Skeletal muscle cell (primary cell): ENCODE measurements at regions not wholly inside any gene's neighbourhood (a gene's known extent, or its start where the extent isn't known, plus 50 kb on each side); places are given as distances from the start of the nearest gene placed in this dataset.

ENCODE experiments used
- DNase-seq: peaks from one replicate; pipeline ENCODE4 v3.0.0-alpha.2; 2010; ENCODE audit warnings: low read depth
- H3K4me3 ChIP-seq: 2 replicates; pipeline ENCODE4 v1.5.1; 2011; ENCODE audit warnings: low read depth, mild to moderate bottlenecking, control low read depth, low read length, moderate library complexity

GRCh38 chr3:30195352-30195751 lies 411.0 kb upstream of the TGFBR2 start:
- no peak overlapping the region for H3K4me3 ChIP-seq
- no peak for DNase-seq

- DNase-seq, result peak; percentile 41
- no peak overlapping the region for H3K4me3 ChIP-seq
Observed at GRCh38 chr3:30198162-30198561, 408.2 kb upstream of the TGFBR2 start.

- peak; percentile 16 for DNase-seq
Observed at GRCh38 chr3:30199096-30199759, 407.2 kb upstream of the TGFBR2 start.

GRCh38 chr3:30199855-30200254 lies 406.5 kb upstream of the TGFBR2 start:
- peak; percentile 54 for DNase-seq
- no peak overlapping the region for H3K4me3 ChIP-seq

More at GRCh38 chr3:30199096-30199759, 407.2 kb upstream of the TGFBR2 start:
- no peak overlapping the region for H3K4me3 ChIP-seq

GRCh38 chr3:30201715-30202114 lies 404.7 kb upstream of the TGFBR2 start:
- no peak for DNase-seq
- no peak overlapping the region for H3K4me3 ChIP-seq

- no peak overlapping the region for H3K4me3 ChIP-seq
- DNase-seq, result no peak
Observed at GRCh38 chr3:30203301-30203700, 403.1 kb upstream of the TGFBR2 start.

- DNase-seq, result no peak
- no peak overlapping the region for H3K4me3 ChIP-seq
Observed at GRCh38 chr3:30204126-30204525, 402.3 kb upstream of the TGFBR2 start.

- H3K4me3 ChIP-seq, result no peak overlapping the region
- DNase-seq, result no peak
Observed at GRCh38 chr3:30206051-30206450, 400.4 kb upstream of the TGFBR2 start.

GRCh38 chr3:30221619-30222018 lies 384.8 kb upstream of the TGFBR2 start:
- no peak overlapping the region for H3K4me3 ChIP-seq
- no peak for DNase-seq

- H3K4me3 ChIP-seq, result no peak overlapping the region
- no peak for DNase-seq
Observed at GRCh38 chr3:30222441-30222840, 384.0 kb upstream of the TGFBR2 start.

- no peak for DNase-seq
- no peak overlapping the region for H3K4me3 ChIP-seq
Observed at GRCh38 chr3:30225021-30225420, 381.4 kb upstream of the TGFBR2 start.

GRCh38 chr3:30226601-30227151 lies 379.7 kb upstream of the TGFBR2 start:
- no peak overlapping the region for H3K4me3 ChIP-seq
- DNase-seq, result no peak

GRCh38 chr3:30227571-30228301 lies 378.7 kb upstream of the TGFBR2 start:
- peak; percentile 88 for DNase-seq
- no peak overlapping the region for H3K4me3 ChIP-seq

GRCh38 chr3:30228302-30228631 lies 378.1 kb upstream of the TGFBR2 start:
- H3K4me3 ChIP-seq, result no peak overlapping the region
- no peak for DNase-seq

- peak; percentile 70 for DNase-seq
- H3K4me3 ChIP-seq, result no peak overlapping the region
Observed at GRCh38 chr3:30231277-30232141, 374.9 kb upstream of the TGFBR2 start.

GRCh38 chr3:30232142-30232541 lies 374.3 kb upstream of the TGFBR2 start:
- H3K4me3 ChIP-seq, result no peak overlapping the region
- DNase-seq, result peak; percentile 39

- H3K4me3 ChIP-seq, result no peak overlapping the region
- DNase-seq, result no peak
Observed at GRCh38 chr3:30233913-30234646, 372.3 kb upstream of the TGFBR2 start.

- no peak for DNase-seq
- H3K4me3 ChIP-seq, result no peak overlapping the region
Observed at GRCh38 chr3:30236011-30236410, 370.4 kb upstream of the TGFBR2 start.

GRCh38 chr3:30241721-30242120 lies 364.7 kb upstream of the TGFBR2 start:
- no peak for DNase-seq
- no peak overlapping the region for H3K4me3 ChIP-seq
